ENCODE measurements at regions not wholly inside any gene's neighbourhood (a gene's known extent, or its start where the extent isn't known, plus 50 kb on each side); places are given as distances from the start of the nearest gene placed in this dataset.

- Histone ChIP-seq H3K79me2 (ENCODE audit: insufficient read depth, low read depth, low read length) (no peaks in the 10 kb centered on the region), H3K36me3 (ENCODE audit: insufficient read depth, low read length) (no peaks in the 10 kb centered on the region), H3K4me1 (ENCODE audit: insufficient read depth, low read length, poor library complexity, severe bottlenecking) (no peaks in the 10 kb centered on the region), H4K20me1 (ENCODE audit: insufficient read depth, low read length) (no peaks in the 10 kb centered on the region), H3K4me2 (ENCODE audit: low read length) (no peak overlapping the region), H3K27ac (ENCODE audit: low read depth, low read length, poor library complexity, severe bottlenecking) (no peak overlapping the region), H2AFZ (ENCODE audit: low read length) (no peak overlapping the region), H3K9me3 (ENCODE audit: low read length) (no peaks in the 10 kb centered on the region), H3K9me2 (ENCODE audit: insufficient read depth, low read length) (no peaks in the 10 kb centered on the region), H3K4me3 (ENCODE audit: low read depth, low read length, poor library complexity, severe bottlenecking) (no peak overlapping the region)
- DNase-seq (ENCODE audit: low spot score), result no peak
- POLR2A ChIA-PET, result no interaction called here
- CTCF ChIA-PET (ENCODE audit: unreplicated experiment), result no interaction called here
- TF ChIP-seq CTCF (conservative IDR thresholded peaks at IDR 0.05; ENCODE audit: low read length) (no peak), EZH2phosphoT487 (IDR thresholded peaks at IDR 0.05; ENCODE audit: borderline replicate concordance, low read depth, low read length) (no peak)
- intact Hi-C loops (cut with micrococcal nuclease; ENCODE audit: unreplicated experiment), result no loop called here
- BruUV-seq (replicated peaks), result no TSS peak
Measured at GRCh38 chr5:104594850-104595249, 1032.3 kb upstream of the NUDT12 start.

DNA sequence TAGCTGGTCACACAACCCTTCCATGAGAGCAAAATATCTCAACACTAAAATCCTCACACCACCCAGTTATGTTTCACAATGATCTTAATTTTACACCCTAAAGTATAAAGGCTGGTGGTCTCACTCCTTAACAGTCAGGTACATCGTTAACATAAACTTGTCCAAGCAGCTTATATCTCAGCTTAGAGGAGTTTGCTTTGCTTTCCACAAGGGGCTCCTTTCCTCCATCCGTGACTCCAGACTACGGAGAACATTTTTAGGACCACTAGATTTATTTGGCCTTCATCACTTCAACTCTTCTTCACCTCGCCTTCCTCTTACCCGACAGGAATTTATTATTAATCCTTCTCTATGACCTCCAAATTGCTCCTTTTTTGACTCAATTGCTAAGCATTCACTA lies 1014.1 kb upstream of the NUDT12 start:
- H3K79me2 ChIP-seq (ENCODE audit: insufficient read depth, low read depth, low read length), result no peaks in the 10 kb centered on the region
- intact Hi-C loops (cut with micrococcal nuclease; ENCODE audit: unreplicated experiment), result no loop called here
- no peak overlapping the region for H3K4me3 ChIP-seq (ENCODE audit: low read depth, low read length, poor library complexity, severe bottlenecking)
- POLR2A ChIA-PET, result interaction anchor here (1.0 kb wide), 1 partner anchor 33 kb away, joined by 5 read pairs; no protein-coding TSS in a partner anchor
- no peak overlapping the region for H3K27ac ChIP-seq (ENCODE audit: low read depth, low read length, poor library complexity, severe bottlenecking)
- no peak overlapping the region for H2AFZ ChIP-seq (ENCODE audit: low read length)
- no peaks in the 10 kb centered on the region for H3K4me1 ChIP-seq (ENCODE audit: insufficient read depth, low read length, poor library complexity, severe bottlenecking)
- BruUV-seq (replicated peaks), result no TSS peak
- no peaks in the 10 kb centered on the region for H3K36me3 ChIP-seq (ENCODE audit: insufficient read depth, low read length)
- DNase-seq (ENCODE audit: low spot score), result no peak
- no peaks in the 10 kb centered on the region for H4K20me1 ChIP-seq (ENCODE audit: insufficient read depth, low read length)
- no peaks in the 10 kb centered on the region for H3K9me3 ChIP-seq (ENCODE audit: low read length)
- H3K9me2 ChIP-seq (ENCODE audit: insufficient read depth, low read length), result no peaks in the 10 kb centered on the region
- no peak for TF ChIP-seq CTCF (conservative IDR thresholded peaks at IDR 0.05; ENCODE audit: low read length)
- no peak overlapping the region for H3K4me2 ChIP-seq (ENCODE audit: low read length)
- CTCF ChIA-PET (ENCODE audit: unreplicated experiment), result interaction anchor here (0.6 kb wide), 1 partner anchor 233 kb away, joined by 3 read pairs; no protein-coding TSS in a partner anchor

GRCh38 chr5:104573949-104574709 lies 1011.5 kb upstream of the NUDT12 start:
- POLR2A ChIA-PET, result no interaction called here
- Histone ChIP-seq H3K4me3 (ENCODE audit: low read depth, low read length, poor library complexity, severe bottlenecking) (no peak overlapping the region), H3K9me3 (ENCODE audit: low read length) (no peaks in the 10 kb centered on the region), H3K9me2 (ENCODE audit: insufficient read depth, low read length) (no peaks in the 10 kb centered on the region), H2AFZ (ENCODE audit: low read length) (no peak overlapping the region), H3K79me2 (ENCODE audit: insufficient read depth, low read depth, low read length) (no peaks in the 10 kb centered on the region), H3K4me1 (ENCODE audit: insufficient read depth, low read length, poor library complexity, severe bottlenecking) (no peaks in the 10 kb centered on the region), H3K4me2 (ENCODE audit: low read length) (no peak overlapping the region), H3K27ac (ENCODE audit: low read depth, low read length, poor library complexity, severe bottlenecking) (no peak overlapping the region), H4K20me1 (ENCODE audit: insufficient read depth, low read length) (no peaks in the 10 kb centered on the region), H3K36me3 (ENCODE audit: insufficient read depth, low read length) (no peaks in the 10 kb centered on the region)
- DNase-seq (ENCODE audit: low spot score), result no peak
- intact Hi-C loops (cut with micrococcal nuclease; ENCODE audit: unreplicated experiment), result no loop called here
- CTCF ChIA-PET (ENCODE audit: unreplicated experiment), result no interaction called here
- TF ChIP-seq CTCF (conservative IDR thresholded peaks at IDR 0.05; ENCODE audit: low read length) (no peak), EZH2phosphoT487 (IDR thresholded peaks at IDR 0.05; ENCODE audit: borderline replicate concordance, low read depth, low read length) (no peak)
- no TSS peak for BruUV-seq (replicated peaks)
